ENCODE measurements at regions not wholly inside any gene's neighbourhood (a gene's known extent, or its start where the extent isn't known, plus 50 kb on each side); places are given as distances from the start of the nearest gene placed in this dataset.

DNA sequence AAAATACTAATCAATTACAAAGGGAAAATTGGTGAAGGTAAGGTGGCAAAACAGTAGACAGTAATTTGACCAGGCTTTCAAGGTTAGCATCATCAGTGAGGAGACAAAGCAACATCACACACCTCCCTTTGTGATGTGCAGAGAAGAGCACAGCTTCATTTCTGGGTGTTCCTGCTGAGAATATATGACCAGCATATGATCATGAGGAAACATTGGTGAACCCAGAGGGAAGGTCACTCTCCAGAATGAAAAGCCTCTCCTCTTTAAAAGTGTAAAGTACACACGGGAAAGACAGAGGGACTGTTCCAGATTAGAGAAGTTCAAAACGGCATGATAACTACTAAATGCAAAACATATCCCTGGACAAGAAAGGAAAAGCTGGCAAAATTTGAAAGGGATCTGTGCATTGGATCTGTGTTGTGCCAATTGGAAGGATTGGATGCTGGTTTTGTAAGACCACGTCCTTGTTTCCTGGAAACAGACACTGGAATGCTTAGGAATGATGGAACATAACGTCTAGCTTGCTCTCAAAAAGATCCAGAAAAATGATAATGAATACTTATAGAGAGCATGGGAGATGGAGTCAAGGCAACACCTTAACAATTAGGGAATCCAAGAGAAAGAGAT, 80.6 kb upstream of the MITF start:
- TF ChIP-seq TAF1 (IDR thresholded peaks at IDR 0.05; ENCODE audit: borderline replicate concordance, insufficient read depth, low read length), result no peak

DNA sequence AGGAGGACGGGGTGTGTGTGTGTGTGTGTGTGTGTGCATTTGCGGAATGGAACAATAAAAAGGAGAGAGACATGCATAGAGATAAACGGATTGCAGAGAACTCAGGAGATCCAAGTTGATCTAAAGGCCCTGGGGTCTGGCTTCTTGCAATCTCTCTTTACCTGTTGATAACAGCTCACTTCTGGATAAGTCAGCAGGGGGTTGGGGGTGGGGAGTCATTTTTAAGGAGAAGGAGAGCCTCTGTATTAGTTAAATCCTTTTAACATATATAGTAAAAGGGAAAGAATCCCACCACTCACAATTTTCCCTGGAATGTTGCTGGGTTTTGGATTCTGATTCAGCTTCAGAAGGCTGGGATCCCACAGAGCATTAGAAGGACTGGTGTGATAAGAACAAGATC, 87.5 kb upstream of the MITF start:
- TF ChIP-seq, protein P1, sequence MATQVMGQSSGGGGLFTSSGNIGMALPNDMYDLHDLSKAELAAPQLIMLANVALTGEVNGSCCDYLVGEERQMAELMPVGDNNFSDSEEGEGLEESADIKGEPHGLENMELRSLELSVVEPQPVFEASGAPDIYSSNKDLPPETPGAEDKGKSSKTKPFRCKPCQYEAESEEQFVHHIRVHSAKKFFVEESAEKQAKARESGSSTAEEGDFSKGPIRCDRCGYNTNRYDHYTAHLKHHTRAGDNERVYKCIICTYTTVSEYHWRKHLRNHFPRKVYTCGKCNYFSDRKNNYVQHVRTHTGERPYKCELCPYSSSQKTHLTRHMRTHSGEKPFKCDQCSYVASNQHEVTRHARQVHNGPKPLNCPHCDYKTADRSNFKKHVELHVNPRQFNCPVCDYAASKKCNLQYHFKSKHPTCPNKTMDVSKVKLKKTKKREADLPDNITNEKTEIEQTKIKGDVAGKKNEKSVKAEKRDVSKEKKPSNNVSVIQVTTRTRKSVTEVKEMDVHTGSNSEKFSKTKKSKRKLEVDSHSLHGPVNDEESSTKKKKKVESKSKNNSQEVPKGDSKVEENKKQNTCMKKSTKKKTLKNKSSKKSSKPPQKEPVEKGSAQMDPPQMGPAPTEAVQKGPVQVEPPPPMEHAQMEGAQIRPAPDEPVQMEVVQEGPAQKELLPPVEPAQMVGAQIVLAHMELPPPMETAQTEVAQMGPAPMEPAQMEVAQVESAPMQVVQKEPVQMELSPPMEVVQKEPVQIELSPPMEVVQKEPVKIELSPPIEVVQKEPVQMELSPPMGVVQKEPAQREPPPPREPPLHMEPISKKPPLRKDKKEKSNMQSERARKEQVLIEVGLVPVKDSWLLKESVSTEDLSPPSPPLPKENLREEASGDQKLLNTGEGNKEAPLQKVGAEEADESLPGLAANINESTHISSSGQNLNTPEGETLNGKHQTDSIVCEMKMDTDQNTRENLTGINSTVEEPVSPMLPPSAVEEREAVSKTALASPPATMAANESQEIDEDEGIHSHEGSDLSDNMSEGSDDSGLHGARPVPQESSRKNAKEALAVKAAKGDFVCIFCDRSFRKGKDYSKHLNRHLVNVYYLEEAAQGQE (IDR thresholded peaks at IDR 0.05; ENCODE audit: insufficient read depth in 1 of 2, low read depth in 2 of 2, low read length in 2 of 2), result no peak
- TF ChIP-seq POLR2AphosphoS5 (IDR thresholded peaks at IDR 0.05; ENCODE audit: low read depth, low read length), result no peak
- no peak for TF ChIP-seq TAF1 (IDR thresholded peaks at IDR 0.05; ENCODE audit: borderline replicate concordance, insufficient read depth, low read length)
- TF ChIP-seq FOXP2 (optimal IDR thresholded peaks at IDR 0.05; ENCODE audit: borderline replicate concordance, extremely low read depth, extremely low read length, insufficient read depth), result no peak
- no peak for TF ChIP-seq SIN3A (IDR thresholded peaks at IDR 0.05; ENCODE audit: borderline replicate concordance, insufficient read depth, low read length)

DNA sequence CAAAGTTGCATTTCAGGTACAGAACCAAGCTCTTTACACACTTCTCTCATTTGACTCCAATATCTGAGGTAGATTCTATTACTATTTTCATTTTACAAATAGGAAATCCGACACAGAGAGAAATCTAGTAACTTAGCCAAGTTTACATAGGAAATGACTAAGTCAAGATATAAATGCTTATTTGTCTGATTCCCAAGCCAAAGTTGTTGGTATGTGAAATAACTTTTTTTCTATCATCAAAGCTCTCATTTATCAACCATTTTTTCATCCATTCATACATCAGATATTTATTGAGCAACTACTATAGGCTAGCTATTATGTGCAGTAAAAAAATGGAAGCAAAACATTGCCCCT, 89.2 kb upstream of the MITF start:
- TF ChIP-seq, protein P1 (IDR thresholded peaks at IDR 0.05; ENCODE audit: insufficient read depth in 1 of 2, low read depth in 2 of 2, low read length in 2 of 2), result no peak
- TF ChIP-seq POLR2AphosphoS5 (IDR thresholded peaks at IDR 0.05; ENCODE audit: low read depth, low read length) (no peak), FOXP2 (optimal IDR thresholded peaks at IDR 0.05; ENCODE audit: borderline replicate concordance, extremely low read depth, extremely low read length, insufficient read depth) (no peak), SIN3A (IDR thresholded peaks at IDR 0.05; ENCODE audit: borderline replicate concordance, insufficient read depth, low read length) (no peak), TAF1 (IDR thresholded peaks at IDR 0.05; ENCODE audit: borderline replicate concordance, insufficient read depth, low read length) (no peak)

- no peak for TF ChIP-seq POLR2AphosphoS5 (IDR thresholded peaks at IDR 0.05; ENCODE audit: low read depth, low read length)
- TF ChIP-seq, protein P1 (IDR thresholded peaks at IDR 0.05; ENCODE audit: insufficient read depth in 1 of 2, low read depth in 2 of 2, low read length in 2 of 2), result 0 out of 4 replicates have a peak, but pooled peaks of 1 of the 2 experiments have one; percentile 11
These were observed 89.9 kb upstream of the MITF start for GRCh38 chr3:69649120-69650065.

DNA sequence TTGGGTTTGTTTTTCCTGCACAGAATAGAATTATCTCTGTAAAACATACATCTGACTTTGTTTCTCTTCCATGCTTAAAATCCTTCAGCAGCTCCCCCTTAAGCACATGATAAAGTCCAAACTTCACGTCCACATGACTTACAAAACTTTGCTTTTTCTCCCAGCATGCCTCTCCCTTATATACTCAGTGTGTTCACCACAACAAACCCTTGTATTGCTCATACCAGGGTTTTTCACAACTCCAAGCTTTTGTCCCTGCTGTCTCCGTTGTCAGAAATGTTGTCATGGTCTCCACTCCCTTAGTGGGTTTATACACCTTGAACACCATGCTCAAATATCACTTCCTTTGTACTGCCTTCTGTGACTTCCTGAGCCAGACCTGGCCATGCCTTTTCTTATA, 91.1 kb upstream of the MITF start:
- TF ChIP-seq TAF1 (IDR thresholded peaks at IDR 0.05; ENCODE audit: borderline replicate concordance, insufficient read depth, low read length) (no peak), FOXP2 (optimal IDR thresholded peaks at IDR 0.05; ENCODE audit: borderline replicate concordance, extremely low read depth, extremely low read length, insufficient read depth) (no peak), SIN3A (IDR thresholded peaks at IDR 0.05; ENCODE audit: borderline replicate concordance, insufficient read depth, low read length) (no peak)

DNA sequence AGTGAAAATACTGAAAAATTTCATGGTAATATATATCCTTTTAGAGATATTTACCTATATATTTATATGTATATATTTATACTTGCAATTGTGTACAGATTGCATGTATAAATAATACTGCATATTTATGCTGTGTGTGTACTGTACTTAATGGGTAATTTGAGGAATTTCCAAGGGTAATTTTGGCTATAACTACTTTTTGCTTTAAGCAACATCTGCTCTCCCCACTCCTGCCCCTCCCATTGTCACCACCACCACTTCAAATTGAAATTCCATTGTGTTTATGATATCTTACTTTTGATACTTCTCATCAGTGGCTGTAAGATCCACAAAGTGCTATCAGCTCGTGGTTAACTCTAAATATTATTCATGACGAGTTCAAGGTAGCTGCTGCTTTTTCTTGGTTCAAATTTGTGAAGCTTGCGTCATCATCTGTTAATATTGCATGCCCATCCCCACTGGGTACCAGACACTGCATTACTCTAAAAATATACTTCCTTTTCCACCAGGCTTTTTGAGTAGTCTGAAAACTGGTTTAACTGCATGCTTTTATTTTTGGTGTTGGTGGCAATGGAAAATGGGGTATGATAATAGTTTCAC, 91.7 kb upstream of the MITF start:
- TF ChIP-seq TAF1 (IDR thresholded peaks at IDR 0.05; ENCODE audit: borderline replicate concordance, insufficient read depth, low read length) (no peak), FOXP2 (optimal IDR thresholded peaks at IDR 0.05; ENCODE audit: borderline replicate concordance, extremely low read depth, extremely low read length, insufficient read depth) (no peak), POLR2AphosphoS5 (IDR thresholded peaks at IDR 0.05; ENCODE audit: low read depth, low read length) (no peak), SIN3A (IDR thresholded peaks at IDR 0.05; ENCODE audit: borderline replicate concordance, insufficient read depth, low read length) (no peak)
- TF ChIP-seq, protein P1 (IDR thresholded peaks at IDR 0.05; ENCODE audit: insufficient read depth in 1 of 2, low read depth in 2 of 2, low read length in 2 of 2), result no peak

Data from PFSK-1 (cell line).